ENCODE measurements at regions not wholly inside any gene's neighbourhood (a gene's known extent, or its start where the extent isn't known, plus 50 kb on each side); places are given as distances from the start of the nearest gene placed in this dataset.

- no peak overlapping the region for H3K27ac ChIP-seq (ENCODE audit: low read depth in 1 of 3, low read length in 2 of 3)
- H3K9me3 ChIP-seq (ENCODE audit: control insufficient read depth in 2 of 2, insufficient read depth in 1 of 2, low read depth in 1 of 2, low read length in 1 of 2) = peaks cover 0 to 10% of the 10 kb centered on the region in 2 donors
- peak in 1 of 2 donors; percentile 37 for DNase-seq
- no peak for FAIRE-seq
- H3K4me3 ChIP-seq (ENCODE audit: low read depth in 1 of 3, low read length in 3 of 3) = no peak overlapping the region
- 38 to 66% (median 51%) methylated on average over 4 of the region's 4 CpGs for WGBS, 3 donors
- H3K36me3 ChIP-seq (ENCODE audit: control insufficient read depth in 3 of 3, insufficient read depth in 2 of 3, low read depth in 1 of 3, low read length in 3 of 3) = no peaks in the 10 kb centered on the region
- H3K27me3 ChIP-seq (ENCODE audit: control insufficient read depth in 3 of 3, insufficient read depth in 3 of 3, low read length in 3 of 3) = no peaks in the 10 kb centered on the region
- H3K4me1 ChIP-seq (ENCODE audit: control insufficient read depth in 3 of 3, insufficient read depth in 2 of 3, low read depth in 1 of 3, low read length in 2 of 3) = peaks cover 0 to 3% (median 0%) of the 10 kb centered on the region in 3 donors
Measured at GRCh38 chr7:52140851-52141250, 824.2 kb upstream of the COBL start.

GRCh38 chr7:52135403-52135802, 818.8 kb upstream of the COBL start:
- Histone ChIP-seq H3K27ac (ENCODE audit: low read depth in 1 of 3, low read length in 2 of 3) (no peak overlapping the region), H3K9me3 (ENCODE audit: control insufficient read depth in 2 of 2, insufficient read depth in 1 of 2, low read depth in 1 of 2, low read length in 1 of 2) (peaks cover 0 to 17% of the 10 kb centered on the region in 2 donors), H3K4me1 (ENCODE audit: control insufficient read depth in 3 of 3, insufficient read depth in 2 of 3, low read depth in 1 of 3, low read length in 2 of 3) (no peaks in the 10 kb centered on the region), H3K27me3 (ENCODE audit: control insufficient read depth in 3 of 3, insufficient read depth in 3 of 3, low read length in 3 of 3) (no peaks in the 10 kb centered on the region), H3K4me3 (ENCODE audit: low read depth in 1 of 3, low read length in 3 of 3) (no peak overlapping the region), H3K36me3 (ENCODE audit: control insufficient read depth in 3 of 3, insufficient read depth in 2 of 3, low read depth in 1 of 3, low read length in 3 of 3) (no peaks in the 10 kb centered on the region)
- FAIRE-seq = no peak
- DNase-seq = no peak

GRCh38 chr7:52129278-52129677, 812.7 kb upstream of the COBL start:
- H3K4me1 ChIP-seq (ENCODE audit: control insufficient read depth in 3 of 3, insufficient read depth in 2 of 3, low read depth in 1 of 3, low read length in 2 of 3) = no peaks in the 10 kb centered on the region
- DNase-seq (no peak), FAIRE-seq (no peak)
- no peaks in the 10 kb centered on the region for H3K9me3 ChIP-seq (ENCODE audit: control insufficient read depth in 2 of 2, insufficient read depth in 1 of 2, low read depth in 1 of 2, low read length in 1 of 2)
- H3K4me3 ChIP-seq (ENCODE audit: low read depth in 1 of 3, low read length in 3 of 3) = no peak overlapping the region
- H3K36me3 ChIP-seq (ENCODE audit: control insufficient read depth in 3 of 3, insufficient read depth in 2 of 3, low read depth in 1 of 3, low read length in 3 of 3) = no peaks in the 10 kb centered on the region
- H3K27me3 ChIP-seq (ENCODE audit: control insufficient read depth in 3 of 3, insufficient read depth in 3 of 3, low read length in 3 of 3) = no peaks in the 10 kb centered on the region
- no peak overlapping the region for H3K27ac ChIP-seq (ENCODE audit: low read depth in 1 of 3, low read length in 2 of 3)
- WGBS, 3 donors = 68 to 77% (median 75%) methylated on average over 3 of the region's 3 CpGs

GRCh38 chr7:52120912-52121311, 804.3 kb upstream of the COBL start:
- FAIRE-seq = no peak

GRCh38 chr7:52119537-52119936, 802.9 kb upstream of the COBL start:
- Histone ChIP-seq H3K4me3 (ENCODE audit: low read depth in 1 of 3, low read length in 3 of 3) (no peak overlapping the region), H3K36me3 (ENCODE audit: control insufficient read depth in 3 of 3, insufficient read depth in 2 of 3, low read depth in 1 of 3, low read length in 3 of 3) (no peaks in the 10 kb centered on the region), H3K9me3 (ENCODE audit: control insufficient read depth in 2 of 2, insufficient read depth in 1 of 2, low read depth in 1 of 2, low read length in 1 of 2) (no peaks in the 10 kb centered on the region), H3K4me1 (ENCODE audit: control insufficient read depth in 3 of 3, insufficient read depth in 2 of 3, low read depth in 1 of 3, low read length in 2 of 3) (no peaks in the 10 kb centered on the region), H3K27ac (ENCODE audit: low read depth in 1 of 3, low read length in 2 of 3) (no peak overlapping the region), H3K27me3 (ENCODE audit: control insufficient read depth in 3 of 3, insufficient read depth in 3 of 3, low read length in 3 of 3) (no peaks in the 10 kb centered on the region)
- no peak for FAIRE-seq
- DNase-seq = no peak
- WGBS, 3 donors = 44 to 55% (median 50%) methylated on average over 2 of the region's 2 CpGs

More at GRCh38 chr7:52120912-52121311, 804.3 kb upstream of the COBL start:
- no peak for DNase-seq
- H3K4me3 ChIP-seq (ENCODE audit: low read depth in 1 of 3, low read length in 3 of 3) = no peak overlapping the region
- no peaks in the 10 kb centered on the region for H3K9me3 ChIP-seq (ENCODE audit: control insufficient read depth in 2 of 2, insufficient read depth in 1 of 2, low read depth in 1 of 2, low read length in 1 of 2)
- no peaks in the 10 kb centered on the region for H3K36me3 ChIP-seq (ENCODE audit: control insufficient read depth in 3 of 3, insufficient read depth in 2 of 3, low read depth in 1 of 3, low read length in 3 of 3)
- H3K27me3 ChIP-seq (ENCODE audit: control insufficient read depth in 3 of 3, insufficient read depth in 3 of 3, low read length in 3 of 3) = no peaks in the 10 kb centered on the region
- WGBS, 3 donors = 55 to 76% (median 69%) methylated on average over 3 of the region's 3 CpGs
- no peak overlapping the region for H3K27ac ChIP-seq (ENCODE audit: low read depth in 1 of 3, low read length in 2 of 3)
- no peaks in the 10 kb centered on the region for H3K4me1 ChIP-seq (ENCODE audit: control insufficient read depth in 3 of 3, insufficient read depth in 2 of 3, low read depth in 1 of 3, low read length in 2 of 3)

- FAIRE-seq (no peak), DNase-seq (no peak)
- H3K27me3 ChIP-seq (ENCODE audit: control insufficient read depth in 3 of 3, insufficient read depth in 3 of 3, low read length in 3 of 3) = no peaks in the 10 kb centered on the region
- no peaks in the 10 kb centered on the region for H3K9me3 ChIP-seq (ENCODE audit: control insufficient read depth in 2 of 2, insufficient read depth in 1 of 2, low read depth in 1 of 2, low read length in 1 of 2)
- peaks cover 0 to 2% (median 0%) of the 10 kb centered on the region in 3 donors for H3K4me1 ChIP-seq (ENCODE audit: control insufficient read depth in 3 of 3, insufficient read depth in 2 of 3, low read depth in 1 of 3, low read length in 2 of 3)
- no peaks in the 10 kb centered on the region for H3K36me3 ChIP-seq (ENCODE audit: control insufficient read depth in 3 of 3, insufficient read depth in 2 of 3, low read depth in 1 of 3, low read length in 3 of 3)
- H3K4me3 ChIP-seq (ENCODE audit: low read depth in 1 of 3, low read length in 3 of 3) = no peak overlapping the region
- 69 to 87% (median 78%) methylated on average over 3 of the region's 3 CpGs for WGBS, 3 donors
- no peak overlapping the region for H3K27ac ChIP-seq (ENCODE audit: low read depth in 1 of 3, low read length in 2 of 3)
Measured at GRCh38 chr7:52114509-52114908, 797.9 kb upstream of the COBL start.

GRCh38 chr7:52114056-52114455, 797.4 kb upstream of the COBL start:
- Histone ChIP-seq H3K4me1 (ENCODE audit: control insufficient read depth in 3 of 3, insufficient read depth in 2 of 3, low read depth in 1 of 3, low read length in 2 of 3) (peaks cover 0 to 2% (median 0%) of the 10 kb centered on the region in 3 donors), H3K27me3 (ENCODE audit: control insufficient read depth in 3 of 3, insufficient read depth in 3 of 3, low read length in 3 of 3) (no peaks in the 10 kb centered on the region), H3K36me3 (ENCODE audit: control insufficient read depth in 3 of 3, insufficient read depth in 2 of 3, low read depth in 1 of 3, low read length in 3 of 3) (no peaks in the 10 kb centered on the region), H3K9me3 (ENCODE audit: control insufficient read depth in 2 of 2, insufficient read depth in 1 of 2, low read depth in 1 of 2, low read length in 1 of 2) (no peaks in the 10 kb centered on the region), H3K4me3 (ENCODE audit: low read depth in 1 of 3, low read length in 3 of 3) (no peak overlapping the region), H3K27ac (ENCODE audit: low read depth in 1 of 3, low read length in 2 of 3) (no peak overlapping the region)
- FAIRE-seq = no peak
- DNase-seq = no peak
- WGBS, 3 donors = 14 to 66% (median 42%) methylated on average over 2 of the region's 2 CpGs

- no peaks in the 10 kb centered on the region for H3K27me3 ChIP-seq (ENCODE audit: control insufficient read depth in 3 of 3, insufficient read depth in 3 of 3, low read length in 3 of 3)
- no peak overlapping the region for H3K27ac ChIP-seq (ENCODE audit: low read depth in 1 of 3, low read length in 2 of 3)
- H3K9me3 ChIP-seq (ENCODE audit: control insufficient read depth in 2 of 2, insufficient read depth in 1 of 2, low read depth in 1 of 2, low read length in 1 of 2) = no peaks in the 10 kb centered on the region
- no peaks in the 10 kb centered on the region for H3K36me3 ChIP-seq (ENCODE audit: control insufficient read depth in 3 of 3, insufficient read depth in 2 of 3, low read depth in 1 of 3, low read length in 3 of 3)
- peaks cover 0 to 2% (median 0%) of the 10 kb centered on the region in 3 donors for H3K4me1 ChIP-seq (ENCODE audit: control insufficient read depth in 3 of 3, insufficient read depth in 2 of 3, low read depth in 1 of 3, low read length in 2 of 3)
- FAIRE-seq (no peak), DNase-seq (no peak)
- 75 to 81% (median 77%) methylated on average over 5 of the region's 5 CpGs for WGBS, 3 donors
- no peak overlapping the region for H3K4me3 ChIP-seq (ENCODE audit: low read depth in 1 of 3, low read length in 3 of 3)
Measured at GRCh38 chr7:52107355-52107754, 790.7 kb upstream of the COBL start.

- no peaks in the 10 kb centered on the region for H3K27me3 ChIP-seq (ENCODE audit: control insufficient read depth in 3 of 3, insufficient read depth in 3 of 3, low read length in 3 of 3)
- H3K27ac ChIP-seq (ENCODE audit: low read depth in 1 of 3, low read length in 2 of 3) = no peak overlapping the region
- WGBS, 3 donors = 65 to 82% (median 76%) methylated on average over 1 of the region's 1 CpG
- H3K9me3 ChIP-seq (ENCODE audit: control insufficient read depth in 2 of 2, insufficient read depth in 1 of 2, low read depth in 1 of 2, low read length in 1 of 2) = no peaks in the 10 kb centered on the region
- no peak for FAIRE-seq
- no peaks in the 10 kb centered on the region for H3K4me1 ChIP-seq (ENCODE audit: control insufficient read depth in 3 of 3, insufficient read depth in 2 of 3, low read depth in 1 of 3, low read length in 2 of 3)
- H3K36me3 ChIP-seq (ENCODE audit: control insufficient read depth in 3 of 3, insufficient read depth in 2 of 3, low read depth in 1 of 3, low read length in 3 of 3) = no peaks in the 10 kb centered on the region
- DNase-seq = no peak
- no peak overlapping the region for H3K4me3 ChIP-seq (ENCODE audit: low read depth in 1 of 3, low read length in 3 of 3)
Measured at GRCh38 chr7:52095861-52096260, 779.3 kb upstream of the COBL start.
